ENCODE measurements at regions not wholly inside any gene's neighbourhood (a gene's known extent, or its start where the extent isn't known, plus 50 kb on each side); places are given as distances from the start of the nearest gene placed in this dataset.

DNA sequence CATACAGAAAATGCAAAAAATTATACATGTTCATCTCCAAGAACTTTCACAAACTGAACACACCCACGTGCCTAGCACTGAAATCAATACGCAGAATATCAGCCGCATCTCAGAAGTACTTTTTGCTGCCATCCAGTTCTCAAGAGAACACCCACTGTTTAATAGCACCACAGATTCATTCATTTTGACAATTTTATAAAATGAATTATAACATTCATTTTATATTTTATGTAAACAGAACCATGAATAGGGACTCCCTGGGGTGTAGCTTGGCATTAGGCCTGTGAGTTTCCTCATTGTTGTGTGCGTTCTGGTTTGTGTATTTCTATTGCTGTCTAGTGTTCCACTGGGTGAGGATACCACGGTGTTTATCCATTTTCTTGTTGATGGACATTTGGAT is 77.3 kb upstream of the PIP4K2A start:
- H3K4me1 ChIP-seq (ENCODE audit: insufficient read depth, low read length) = no peaks in the 10 kb centered on the region
- no peak overlapping the region for H3K18ac ChIP-seq (ENCODE audit: insufficient read length, low read depth, low read length)
- no peaks in the 10 kb centered on the region for H4K20me1 ChIP-seq (ENCODE audit: control insufficient read depth, insufficient read depth, insufficient read length)
- no peaks in the 10 kb centered on the region for H3K23me2 ChIP-seq (ENCODE audit: insufficient read length, low read depth, low read length, poor library complexity, severe bottlenecking)
- H3K27ac Mint-ChIP-seq = no peak overlapping the region
- no peaks in the 10 kb centered on the region; the same call in 1 of the 2 replicates for H3K27me3 Mint-ChIP-seq (ENCODE audit: low read depth)
- no peak overlapping the region for H2BK20ac ChIP-seq (ENCODE audit: low read depth, low read length, poor library complexity, severe bottlenecking)
- H3K23ac ChIP-seq (ENCODE audit: insufficient read length, low read depth, low read length) = no peak overlapping the region
- H3K36me3 Mint-ChIP-seq (ENCODE audit: insufficient read depth in 1 of 3, low read depth in 3 of 3) = no peaks in the 10 kb centered on the region
- no peak overlapping the region for H3T11ph ChIP-seq (ENCODE audit: low read length)
- H3K9me3 ChIP-seq (ENCODE audit: control insufficient read depth, low read depth, low read length) = no peaks in the 10 kb centered on the region
- no peak overlapping the region for H3K56ac ChIP-seq (ENCODE audit: insufficient read length, low read depth, low read length)
- H4K8ac ChIP-seq (replicated peaks; ENCODE audit: insufficient read length, low read depth, low read length) = no peak overlapping the region
- H2AFZ ChIP-seq (ENCODE audit: low read length) = no peak overlapping the region
- no peak overlapping the region for H3K9ac ChIP-seq (ENCODE audit: extremely low read depth, insufficient read length, low read length)
- H2BK12ac ChIP-seq (ENCODE audit: insufficient read length, low read depth, low read length) = no peak overlapping the region
- H2BK120ac ChIP-seq (ENCODE audit: low read depth, low read length, poor library complexity, severe bottlenecking) = no peak overlapping the region
- H3K79me2 ChIP-seq (ENCODE audit: insufficient read depth, low read length) = no peaks in the 10 kb centered on the region
- H3K79me1 ChIP-seq (ENCODE audit: insufficient read depth, low read depth, low read length, poor library complexity, severe bottlenecking) = no peaks in the 10 kb centered on the region
- no peak overlapping the region for H3K4ac ChIP-seq (ENCODE audit: low read depth, low read length)
- no peak overlapping the region for H4K5ac ChIP-seq (ENCODE audit: insufficient read length, low read depth, low read length)
- no peak for DNase-seq
- WGBS (ENCODE audit: extremely low coverage, insufficient read length, low lambda C conversion rate) = no CpG with 5 or more reads among the region's 5 CpGs
- H4K91ac ChIP-seq (ENCODE audit: insufficient read length, low read depth, low read length) = no peak overlapping the region
- H3K14ac ChIP-seq (ENCODE audit: insufficient read depth, low read length) = no peak overlapping the region
- H2AK5ac ChIP-seq (ENCODE audit: insufficient read length, low read length) = no peak overlapping the region
- H2BK15ac ChIP-seq (ENCODE audit: low read depth, low read length) = no peak overlapping the region
- H3K4me1 Mint-ChIP-seq = no peaks in the 10 kb centered on the region
- TF ChIP-seq CTCF (conservative IDR thresholded peaks at IDR 0.05) = no peak
- 0 out of 5 replicates have a peak, but pooled peaks cover 0 to 2% of the 10 kb centered on the region in 2 experiments for H3K9me3 Mint-ChIP-seq
- H3K4me3 Mint-ChIP-seq = no peak overlapping the region
- no peak overlapping the region for H3K27ac ChIP-seq (ENCODE audit: insufficient read length, low read depth, low read length)
- H3K27me3 ChIP-seq (ENCODE audit: insufficient read depth, low read length) = no peaks in the 10 kb centered on the region
- no peak overlapping the region for H2BK5ac ChIP-seq (ENCODE audit: insufficient read length, low read length)
- H3K4me2 ChIP-seq (ENCODE audit: insufficient read depth, insufficient read length, low read length) = no peak overlapping the region

All from H9 (cell line).